AG04449 (cell line): ENCODE measurements at regions not wholly inside any gene's neighbourhood (a gene's known extent, or its start where the extent isn't known, plus 50 kb on each side); places are given as distances from the start of the nearest gene placed in this dataset.

Source experiments
- CTCF ChIA-PET: fragments of 350-600 bp; formaldehyde crosslinking; extraction: SDS; loops from one replicate; lab custom pipeline; 2021; ENCODE audit warnings: antibody characterized with exemption; lab: Yijun Ruan, JAX
- POLR2A ChIA-PET: fragments of 400-600, 350-600 bp; formaldehyde crosslinking; extraction: SDS; loops from one replicate; lab custom pipeline; 2020; ENCODE audit warnings: antibody characterized with exemption, inconsistent platforms; lab: Yijun Ruan, JAX
- DNase-seq: peaks from one replicate; pipeline ENCODE4 v3.0.0-alpha.2; 2010; ENCODE audit warnings: low read depth, low spot score
- H3K4me3 ChIP-seq: 2 replicates; pipeline ENCODE4 v1.5.1; 2011; ENCODE audit warnings: low read depth, mild to moderate bottlenecking, control low read depth, low read length
- TF ChIP-seq, protein P1 (sequence below): IDR thresholded peaks from one replicate; pipeline ENCODE4 v1.5.1; 2011; ENCODE audit warnings: mild to moderate bottlenecking, moderate library complexity, low read length, control low read depth, inconsistent platforms; ENCODE audit not compliant: insufficient read depth; ENCODE audit errors: missing control alignments

DNA sequence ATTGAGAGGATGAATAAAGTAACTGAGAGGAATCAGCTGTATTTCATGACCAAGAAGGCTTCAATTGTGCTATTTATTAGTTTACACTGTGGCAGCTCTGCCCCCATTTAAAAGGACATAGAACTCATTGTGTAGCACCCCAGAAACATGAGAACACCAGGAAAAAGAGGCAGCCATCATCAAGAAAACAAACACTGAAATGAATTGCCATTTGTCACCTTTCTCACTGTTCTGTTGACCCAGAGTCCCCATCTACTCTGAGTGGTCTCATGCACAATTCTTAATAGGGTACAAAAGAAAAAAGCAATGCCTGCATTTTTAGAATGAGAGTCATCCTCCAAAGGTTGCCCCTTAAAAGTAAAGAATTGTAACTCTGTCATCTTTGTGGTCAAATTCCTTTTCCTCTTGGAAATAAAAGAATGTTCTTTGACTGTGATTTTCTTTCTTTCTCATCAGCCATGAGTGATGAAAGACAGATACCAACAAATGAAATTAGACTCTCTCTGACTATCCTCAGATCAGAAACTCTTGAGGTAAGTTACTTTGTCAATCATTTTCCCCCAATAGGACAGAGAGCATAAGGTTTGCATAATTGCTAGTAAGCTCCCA lies 1941.9 kb upstream of the PIK3C3 start:
- CTCF ChIA-PET: no interaction called here
- no peak overlapping the region for H3K4me3 ChIP-seq
- POLR2A ChIA-PET: no interaction called here
- TF ChIP-seq, protein P1, sequence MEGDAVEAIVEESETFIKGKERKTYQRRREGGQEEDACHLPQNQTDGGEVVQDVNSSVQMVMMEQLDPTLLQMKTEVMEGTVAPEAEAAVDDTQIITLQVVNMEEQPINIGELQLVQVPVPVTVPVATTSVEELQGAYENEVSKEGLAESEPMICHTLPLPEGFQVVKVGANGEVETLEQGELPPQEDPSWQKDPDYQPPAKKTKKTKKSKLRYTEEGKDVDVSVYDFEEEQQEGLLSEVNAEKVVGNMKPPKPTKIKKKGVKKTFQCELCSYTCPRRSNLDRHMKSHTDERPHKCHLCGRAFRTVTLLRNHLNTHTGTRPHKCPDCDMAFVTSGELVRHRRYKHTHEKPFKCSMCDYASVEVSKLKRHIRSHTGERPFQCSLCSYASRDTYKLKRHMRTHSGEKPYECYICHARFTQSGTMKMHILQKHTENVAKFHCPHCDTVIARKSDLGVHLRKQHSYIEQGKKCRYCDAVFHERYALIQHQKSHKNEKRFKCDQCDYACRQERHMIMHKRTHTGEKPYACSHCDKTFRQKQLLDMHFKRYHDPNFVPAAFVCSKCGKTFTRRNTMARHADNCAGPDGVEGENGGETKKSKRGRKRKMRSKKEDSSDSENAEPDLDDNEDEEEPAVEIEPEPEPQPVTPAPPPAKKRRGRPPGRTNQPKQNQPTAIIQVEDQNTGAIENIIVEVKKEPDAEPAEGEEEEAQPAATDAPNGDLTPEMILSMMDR: no peak
- DNase-seq: no peak

- no peak overlapping the region for H3K4me3 ChIP-seq
- ChIA-PET CTCF (no interaction called here), POLR2A (no interaction called here)
- no peak for DNase-seq
- TF ChIP-seq, protein P1: no peak
These were observed 1943.8 kb upstream of the PIK3C3 start for GRCh38 chr18:40011201-40011600.

DNA sequence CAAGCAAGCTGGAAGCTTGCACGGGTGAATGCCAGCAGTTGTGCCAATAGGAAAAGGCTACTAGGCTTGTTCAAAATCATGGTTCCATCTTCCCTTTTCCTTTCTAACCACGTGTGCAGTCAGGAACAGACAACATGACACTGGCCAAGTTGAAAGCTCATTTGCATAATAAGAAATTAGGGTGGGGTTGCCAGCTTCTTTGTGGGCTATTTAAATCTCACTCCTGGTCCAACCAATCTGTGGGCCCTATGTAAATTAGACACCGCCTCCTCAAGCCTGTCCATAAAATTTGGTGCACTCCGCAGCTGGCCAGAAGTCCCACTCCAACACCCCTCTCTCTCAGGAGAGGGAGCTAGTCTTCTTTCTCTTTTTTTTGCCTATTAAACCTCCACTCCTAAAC lies 1948.4 kb upstream of the PIK3C3 start:
- ChIA-PET POLR2A (no interaction called here), CTCF (no interaction called here)
- H3K4me3 ChIP-seq: no peak overlapping the region
- no peak for DNase-seq
- TF ChIP-seq, protein P1: no peak

GRCh38 chr18:40004246-40004645 lies 1950.8 kb upstream of the PIK3C3 start:
- CTCF ChIA-PET: no interaction called here
- TF ChIP-seq, protein P1: no peak
- POLR2A ChIA-PET: no interaction called here
- no peak for DNase-seq
- H3K4me3 ChIP-seq: no peak overlapping the region

DNA sequence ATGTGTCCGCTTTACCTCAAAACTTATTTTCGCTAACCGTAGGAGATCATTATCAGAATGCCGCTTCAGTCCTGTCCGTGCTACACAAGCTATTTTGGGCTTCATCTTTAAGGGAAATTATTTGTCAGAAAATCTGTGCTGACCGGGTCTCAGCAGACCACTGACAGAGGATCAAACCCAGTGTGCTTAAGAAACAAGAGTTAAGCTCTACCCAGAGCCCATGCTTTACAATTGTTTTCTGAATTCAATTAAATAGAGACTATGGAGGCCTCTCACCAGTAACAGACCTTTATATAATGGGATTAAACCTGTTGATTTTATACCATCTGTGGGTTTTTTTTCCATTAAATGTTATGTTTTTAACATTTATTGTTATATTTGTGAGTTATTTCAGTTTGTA lies 1956.7 kb upstream of the PIK3C3 start:
- POLR2A ChIA-PET: no interaction called here
- H3K4me3 ChIP-seq: no peak overlapping the region
- no peak for DNase-seq
- TF ChIP-seq, protein P1: no peak
- CTCF ChIA-PET: no interaction called here

DNA sequence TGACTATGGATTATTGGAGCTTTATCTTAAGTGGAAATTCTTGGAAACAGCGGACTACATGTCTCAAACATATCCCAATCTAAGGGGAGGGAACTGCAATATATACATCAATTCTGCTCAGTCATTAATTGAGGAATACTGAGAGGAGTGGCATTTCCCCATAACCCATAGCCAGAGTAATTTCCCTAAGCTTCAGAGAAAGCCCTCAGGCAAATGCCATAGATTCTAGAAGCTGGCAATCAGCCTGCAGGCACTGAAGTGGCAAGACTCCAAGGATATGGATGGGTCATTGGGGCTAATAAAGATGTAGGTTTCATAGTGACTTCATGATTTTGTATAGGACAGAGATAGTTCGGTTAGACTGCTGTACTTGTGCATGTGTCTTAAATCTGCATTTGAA lies 1960.5 kb upstream of the PIK3C3 start:
- DNase-seq: no peak
- no peak overlapping the region for H3K4me3 ChIP-seq
- TF ChIP-seq, protein P1: no peak
- CTCF ChIA-PET: no interaction called here
- POLR2A ChIA-PET: no interaction called here
